ENCODE measurements at regions not wholly inside any gene's neighbourhood (a gene's known extent, or its start where the extent isn't known, plus 50 kb on each side); places are given as distances from the start of the nearest gene placed in this dataset.

GRCh38 chr6:121523628-121524027 lies 88.2 kb downstream of the GJA1 start:
- H3K4me1 ChIP-seq: no peaks in the 10 kb centered on the region
- in situ Hi-C loops (cut with MboI; ENCODE audit: low pct_ligation_motif_present in 1 of 4, low pct_unique_long_range_greater_than_20kb in 1 of 4, low sequenced_read_pairs in 3 of 4): no loop called here
- 83 to 84% methylated on average over 6 to 7 of the region's 7 CpGs for WGBS, 2 donors (ENCODE audit: low coverage in 1 of 2)
- no peaks in the 10 kb centered on the region for H3K9me3 ChIP-seq
- no peak overlapping the region for H3K27ac ChIP-seq
- intact Hi-C loops (cut with DNase I; ENCODE audit: low total_unique reads): no loop called here
- TF ChIP-seq POLR2A (IDR thresholded peaks at IDR 0.05) (no peak), EP300 (IDR thresholded peaks at IDR 0.05; ENCODE audit: low read depth) (no peak)
- TF ChIP-seq, protein P1, sequence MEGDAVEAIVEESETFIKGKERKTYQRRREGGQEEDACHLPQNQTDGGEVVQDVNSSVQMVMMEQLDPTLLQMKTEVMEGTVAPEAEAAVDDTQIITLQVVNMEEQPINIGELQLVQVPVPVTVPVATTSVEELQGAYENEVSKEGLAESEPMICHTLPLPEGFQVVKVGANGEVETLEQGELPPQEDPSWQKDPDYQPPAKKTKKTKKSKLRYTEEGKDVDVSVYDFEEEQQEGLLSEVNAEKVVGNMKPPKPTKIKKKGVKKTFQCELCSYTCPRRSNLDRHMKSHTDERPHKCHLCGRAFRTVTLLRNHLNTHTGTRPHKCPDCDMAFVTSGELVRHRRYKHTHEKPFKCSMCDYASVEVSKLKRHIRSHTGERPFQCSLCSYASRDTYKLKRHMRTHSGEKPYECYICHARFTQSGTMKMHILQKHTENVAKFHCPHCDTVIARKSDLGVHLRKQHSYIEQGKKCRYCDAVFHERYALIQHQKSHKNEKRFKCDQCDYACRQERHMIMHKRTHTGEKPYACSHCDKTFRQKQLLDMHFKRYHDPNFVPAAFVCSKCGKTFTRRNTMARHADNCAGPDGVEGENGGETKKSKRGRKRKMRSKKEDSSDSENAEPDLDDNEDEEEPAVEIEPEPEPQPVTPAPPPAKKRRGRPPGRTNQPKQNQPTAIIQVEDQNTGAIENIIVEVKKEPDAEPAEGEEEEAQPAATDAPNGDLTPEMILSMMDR (IDR thresholded peaks at IDR 0.05): no peak
- no peak for DNase-seq
- no peak overlapping the region for H3K4me3 ChIP-seq
- no peaks in the 10 kb centered on the region for H3K36me3 ChIP-seq
- no peaks in the 10 kb centered on the region for H3K27me3 ChIP-seq

- intact Hi-C loops (cut with DNase I; ENCODE audit: low total_unique reads) (no loop called here), in situ Hi-C loops (cut with MboI; ENCODE audit: low pct_ligation_motif_present in 1 of 4, low pct_unique_long_range_greater_than_20kb in 1 of 4, low sequenced_read_pairs in 3 of 4) (no loop called here)
- no peak overlapping the region for H3K4me3 ChIP-seq
- 50 to 95% methylated on average over 1 of the region's 1 CpG for WGBS, 2 donors (ENCODE audit: low coverage in 1 of 2)
- no peaks in the 10 kb centered on the region for H3K36me3 ChIP-seq
- no peak for DNase-seq
- TF ChIP-seq EP300 (IDR thresholded peaks at IDR 0.05; ENCODE audit: low read depth): no peak
- TF ChIP-seq POLR2AphosphoS5 (IDR thresholded peaks at IDR 0.05): peak in 2 of 3 donors; percentile 58 to 62
- H3K4me1 ChIP-seq: no peaks in the 10 kb centered on the region
- H3K27me3 ChIP-seq: no peaks in the 10 kb centered on the region
- no peak overlapping the region for H3K27ac ChIP-seq
- H3K9me3 ChIP-seq: no peaks in the 10 kb centered on the region
Measured at GRCh38 chr6:121526282-121526681, 90.8 kb downstream of the GJA1 start.

DNA sequence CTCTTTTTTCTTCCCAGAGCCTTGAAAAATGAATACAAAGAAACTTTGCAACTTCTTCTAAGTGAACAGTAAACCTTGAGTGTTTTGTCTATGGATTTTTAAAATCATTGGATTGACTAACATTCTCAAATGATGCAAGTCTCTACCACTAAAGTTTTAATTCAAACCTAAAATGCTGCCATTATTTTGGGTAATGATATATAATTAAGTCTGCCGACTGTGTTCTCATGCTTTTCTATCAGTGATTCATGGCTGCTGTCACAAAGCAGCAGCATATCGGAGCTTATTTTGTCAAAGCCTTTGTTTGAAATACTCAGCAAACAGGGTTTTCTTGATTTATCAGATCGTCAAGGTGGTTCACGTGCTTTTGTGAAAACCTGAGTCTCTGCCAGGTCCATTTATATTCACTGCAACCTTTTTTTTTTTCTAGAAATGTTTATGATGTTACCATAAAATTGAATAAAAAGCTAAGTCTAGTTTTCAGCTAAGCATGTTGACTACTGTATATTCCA lies 96.3 kb downstream of the GJA1 start:
- WGBS, 2 donors (ENCODE audit: low coverage in 1 of 2): 25 to 26% methylated on average over 4 of the region's 4 CpGs
- intact Hi-C loops (cut with DNase I; ENCODE audit: low total_unique reads): no loop called here
- no peak for TF ChIP-seq EP300 (IDR thresholded peaks at IDR 0.05; ENCODE audit: low read depth)
- TF ChIP-seq, protein P1 (IDR thresholded peaks at IDR 0.05): no peak

DNA sequence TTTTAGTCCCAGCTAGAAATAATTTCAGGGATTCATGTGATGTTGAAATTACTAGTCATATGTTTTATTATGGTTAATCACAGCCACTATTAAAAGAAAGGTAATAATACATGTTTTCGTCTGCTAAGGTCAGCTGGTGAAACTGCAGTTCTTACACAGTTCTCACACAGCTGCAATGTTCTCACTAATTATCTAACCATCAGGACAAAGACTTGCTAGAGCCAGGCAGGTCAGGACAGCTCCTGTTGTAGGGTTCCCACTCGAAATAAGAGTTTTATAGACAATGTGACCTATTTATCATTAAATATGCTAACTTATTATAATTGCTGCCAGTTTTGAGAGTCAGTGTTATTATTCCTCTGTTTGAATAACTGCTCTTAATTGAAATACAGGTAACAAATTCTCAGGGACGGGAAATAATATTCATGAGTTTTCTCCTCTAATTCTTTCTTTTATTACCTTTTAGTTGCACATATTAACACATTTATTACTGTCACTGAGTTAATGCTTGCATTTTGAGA lies 97.9 kb downstream of the GJA1 start:
- Histone ChIP-seq H3K27me3 (no peaks in the 10 kb centered on the region), H3K9me3 (no peaks in the 10 kb centered on the region), H3K4me3 (no peak overlapping the region), H3K4me1 (no peaks in the 10 kb centered on the region), H3K27ac (no peak overlapping the region), H3K36me3 (no peaks in the 10 kb centered on the region)
- no peak for DNase-seq
- in situ Hi-C loops (cut with MboI; ENCODE audit: low pct_ligation_motif_present in 1 of 4, low pct_unique_long_range_greater_than_20kb in 1 of 4, low sequenced_read_pairs in 3 of 4) (no loop called here), intact Hi-C loops (cut with DNase I; ENCODE audit: low total_unique reads) (no loop called here)
- TF ChIP-seq EP300 (IDR thresholded peaks at IDR 0.05; ENCODE audit: low read depth) (no peak), POLR2A (IDR thresholded peaks at IDR 0.05) (no peak), POLR2AphosphoS5 (IDR thresholded peaks at IDR 0.05) (no peak)
- TF ChIP-seq, protein P1 (IDR thresholded peaks at IDR 0.05): no peak
- WGBS, 2 donors (ENCODE audit: low coverage in 1 of 2): 78 to 79% methylated on average over 3 of the region's 3 CpGs

More for the DNA sequence above, 96.3 kb downstream of the GJA1 start:
- no peaks in the 10 kb centered on the region for H3K9me3 ChIP-seq
- H3K4me1 ChIP-seq: no peaks in the 10 kb centered on the region
- H3K27me3 ChIP-seq: no peaks in the 10 kb centered on the region
- in situ Hi-C loops (cut with MboI; ENCODE audit: low pct_ligation_motif_present in 1 of 4, low pct_unique_long_range_greater_than_20kb in 1 of 4, low sequenced_read_pairs in 3 of 4): no loop called here
- H3K36me3 ChIP-seq: no peaks in the 10 kb centered on the region
- H3K4me3 ChIP-seq: no peak overlapping the region
- no peak overlapping the region for H3K27ac ChIP-seq
- no peak for DNase-seq

DNA sequence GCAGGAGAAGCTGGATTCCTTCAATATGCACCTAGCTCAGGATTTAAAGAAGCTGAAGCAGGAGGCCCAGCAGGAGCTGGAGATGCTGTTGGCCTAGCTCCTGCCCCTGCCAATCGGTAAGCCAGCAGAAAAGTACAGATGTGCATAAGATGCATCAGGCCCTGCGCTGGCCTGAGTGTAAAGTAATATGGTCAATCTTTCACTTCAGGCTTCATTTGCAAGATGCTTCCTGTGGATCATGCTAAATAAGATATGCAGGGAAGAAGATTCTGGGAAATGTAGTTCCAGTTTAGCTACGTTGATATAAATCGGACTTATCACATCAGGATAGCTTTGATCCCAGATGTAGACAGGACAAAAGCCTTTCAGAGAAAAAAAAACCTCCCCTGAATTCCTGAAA lies 100.3 kb downstream of the GJA1 start:
- no peak for DNase-seq
- TF ChIP-seq POLR2AphosphoS5 (IDR thresholded peaks at IDR 0.05) (no peak), POLR2A (IDR thresholded peaks at IDR 0.05) (no peak), EP300 (IDR thresholded peaks at IDR 0.05; ENCODE audit: low read depth) (no peak)
- TF ChIP-seq, protein P1 (IDR thresholded peaks at IDR 0.05): no peak
- 83 to 90% methylated on average over 4 of the region's 4 CpGs for WGBS, 2 donors (ENCODE audit: low coverage in 1 of 2)
- Histone ChIP-seq H3K4me3 (no peak overlapping the region), H3K9me3 (no peaks in the 10 kb centered on the region), H3K36me3 (no peaks in the 10 kb centered on the region), H3K27me3 (no peaks in the 10 kb centered on the region), H3K4me1 (no peaks in the 10 kb centered on the region), H3K27ac (no peak overlapping the region)
- intact Hi-C loops (cut with DNase I; ENCODE audit: low total_unique reads): no loop called here
- in situ Hi-C loops (cut with MboI; ENCODE audit: low pct_ligation_motif_present in 1 of 4, low pct_unique_long_range_greater_than_20kb in 1 of 4, low sequenced_read_pairs in 3 of 4): no loop called here

Measured in transverse colon (tissue), 4 donors.